HEK293 (cell line): ENCODE measurements at regions not wholly inside any gene's neighbourhood (a gene's known extent, or its start where the extent isn't known, plus 50 kb on each side); places are given as distances from the start of the nearest gene placed in this dataset.
A peak's percentile ranks its signal among the peaks of the same experiment; 100 is the strongest.

ENCODE experiments used
- CTCF ChIA-PET: fragments of 350-600 bp; formaldehyde crosslinking; extraction: SDS; loops from one replicate; lab custom pipeline; 2021; ENCODE audit warnings: antibody characterized with exemption; lab: Yijun Ruan, JAX
- POLR2A ChIA-PET: fragments of 300-600 bp; formaldehyde crosslinking; extraction: SDS; loops from one replicate; lab custom pipeline; 2020; ENCODE audit warnings: antibody characterized with exemption, inconsistent platforms; lab: Yijun Ruan, JAX
- H3K27ac ChIP-seq: fragments of 200-500 bp; sonication (Bioruptor generic); 2 replicates; pipeline ENCODE4 v1.5.1; 2014; ENCODE audit warnings: low read depth, low read length, control low read depth, inconsistent platforms; ENCODE audit errors: extremely low read depth
- H3K36me3 ChIP-seq, 2 experiments: fragments of 200-500 bp in 1 of 2; sonication (Bioruptor generic) in 1 of 2; 1 replicate in 1 of 2; 2 replicates in 1 of 2; pipeline ENCODE4 v1.5.1; 2014 to 2017; ENCODE audit warnings: inconsistent platforms in 2 of 2, low read length in 2 of 2; ENCODE audit not compliant: control insufficient read depth in 2 of 2, insufficient read depth in 1 of 2
- H3K4me1 ChIP-seq: fragments of 200-500 bp; sonication (Bioruptor generic); 2 replicates; pipeline ENCODE4 v1.5.1; 2014; ENCODE audit warnings: mild to moderate bottlenecking, low read length, inconsistent platforms; ENCODE audit not compliant: control insufficient read depth, insufficient read depth
- H3K4me3 ChIP-seq: 2 replicates; pipeline ENCODE4 v1.5.1; 2011; ENCODE audit warnings: low read depth, mild to moderate bottlenecking, control low read depth, low read length, moderate library complexity
- H3K9me3 ChIP-seq: fragments of 200-500 bp; sonication (Bioruptor generic); 2 replicates; pipeline ENCODE4 v1.5.1; 2014; ENCODE audit warnings: low read depth, low read length, inconsistent platforms; ENCODE audit not compliant: control insufficient read depth, insufficient read depth
- HIC1 ChIP-seq: fragments of 450-650 bp; formaldehyde crosslinking; IDR thresholded peaks from 2 replicates; pipeline ENCODE4 v1.5.1; 2016; ENCODE audit warnings: missing biosample characterization, missing genetic modification characterization
- KLF8 ChIP-seq: fragments of 450-650 bp; formaldehyde crosslinking; IDR thresholded peaks from 2 replicates; pipeline ENCODE4 v1.5.1; 2016; ENCODE audit warnings: missing biosample characterization, missing genetic modification characterization
- SETDB1 ChIP-seq: IDR thresholded peaks from one replicate; pipeline ENCODE4 v1.6.1; 2017; ENCODE audit warnings: mild to moderate bottlenecking, low read length, moderate library complexity, mixed read lengths; ENCODE audit not compliant: insufficient read length
- YY1 ChIP-seq: fragments of 450-650 bp; formaldehyde crosslinking; IDR thresholded peaks from 2 replicates; pipeline ENCODE4 v1.5.1; 2018; ENCODE audit warnings: missing biosample characterization, missing genetic modification characterization
- ZBTB21 ChIP-seq: fragments of 450-650 bp; formaldehyde crosslinking; IDR thresholded peaks from 2 replicates; pipeline ENCODE4 v1.5.1; 2017; ENCODE audit warnings: missing biosample characterization, missing genetic modification characterization
- ZNF121 ChIP-seq: fragments of 450-650 bp; formaldehyde crosslinking; IDR thresholded peaks from 2 replicates; pipeline ENCODE4 v1.5.1; 2016; ENCODE audit warnings: missing biosample characterization, missing genetic modification characterization
- ZNF133 ChIP-seq: fragments of 450-650 bp; formaldehyde crosslinking; IDR thresholded peaks from 2 replicates; pipeline ENCODE4 v1.5.1; 2016; ENCODE audit warnings: missing biosample characterization, missing genetic modification characterization
- ZNF2 ChIP-seq: fragments of 450-650 bp; formaldehyde crosslinking; IDR thresholded peaks from 2 replicates; pipeline ENCODE4 v1.5.1; 2016; ENCODE audit warnings: missing biosample characterization, missing genetic modification characterization
- ZNF274 ChIP-seq, 2 experiments: fragments of 200-500 bp in 1 of 2; fragments of 450-650 bp in 1 of 2; sonication (Bioruptor generic) in 1 of 2; formaldehyde crosslinking in 1 of 2; IDR thresholded peaks; 2 replicates each; pipeline versions ENCODE4 v1.5.1 to v1.6.1; 2014 to 2016; ENCODE audit warnings: borderline replicate concordance in 1 of 2, inconsistent platforms in 1 of 2, low read length in 1 of 2, missing biosample characterization in 1 of 2, missing genetic modification characterization in 1 of 2
- ZNF280D ChIP-seq: fragments of 450-650 bp; formaldehyde crosslinking; IDR thresholded peaks from 2 replicates; pipeline ENCODE4 v1.5.1; 2016; ENCODE audit warnings: missing biosample characterization, missing genetic modification characterization
- ZNF48 ChIP-seq: fragments of 450-650 bp; formaldehyde crosslinking; IDR thresholded peaks from 2 replicates; pipeline ENCODE4 v1.5.1; 2016; ENCODE audit warnings: missing biosample characterization, missing genetic modification characterization
- ZNF518A ChIP-seq: fragments of 450-650 bp; formaldehyde crosslinking; conservative IDR thresholded peaks from 2 replicates; pipeline ENCODE4 v1.5.1; 2016; ENCODE audit warnings: low read depth, missing biosample characterization, missing genetic modification characterization
- ZNF549 ChIP-seq: fragments of 450-650 bp; IDR thresholded peaks from 2 replicates; pipeline ENCODE4 v1.5.1; 2018; ENCODE audit warnings: missing biosample characterization, missing genetic modification characterization, mild to moderate bottlenecking, inconsistent platforms, moderate library complexity
- ZNF580 ChIP-seq: fragments of 450-650 bp; formaldehyde crosslinking; IDR thresholded peaks from 2 replicates; pipeline ENCODE4 v1.5.1; 2016; ENCODE audit warnings: missing biosample characterization, missing genetic modification characterization
- ZNF610 ChIP-seq: fragments of 450-650 bp; formaldehyde crosslinking; IDR thresholded peaks from 2 replicates; pipeline ENCODE4 v1.5.1; 2016; ENCODE audit warnings: missing biosample characterization, missing genetic modification characterization, borderline replicate concordance
- ZNF621 ChIP-seq: fragments of 450-650 bp; formaldehyde crosslinking; IDR thresholded peaks from 2 replicates; pipeline ENCODE4 v1.5.1; 2017; ENCODE audit warnings: missing biosample characterization, missing genetic modification characterization
- ZNF654 ChIP-seq: fragments of 450-650 bp; formaldehyde crosslinking; IDR thresholded peaks from 2 replicates; pipeline ENCODE4 v1.5.1; 2016; ENCODE audit warnings: low read depth, missing biosample characterization, missing genetic modification characterization
- ZNF785 ChIP-seq: fragments of 450-650 bp; formaldehyde crosslinking; IDR thresholded peaks from 2 replicates; pipeline ENCODE4 v1.5.1; 2016; ENCODE audit warnings: missing biosample characterization, missing genetic modification characterization

GRCh38 chr11:69970785-69971535 lies 107.2 kb upstream of the ANO1 start:
- no peaks in the 10 kb centered on the region for H3K36me3 ChIP-seq
- POLR2A ChIA-PET = no interaction called here
- H3K27ac ChIP-seq = no peak overlapping the region
- no peak overlapping the region for H3K4me3 ChIP-seq
- no peaks in the 10 kb centered on the region for H3K9me3 ChIP-seq
- CTCF ChIA-PET = no interaction called here
- no peaks in the 10 kb centered on the region for H3K4me1 ChIP-seq
- TF ChIP-seq ZNF549 (tag by site-specific recombination) (no peak), SETDB1 (peak; percentile 43)

GRCh38 chr11:69971741-69972140 lies 106.4 kb upstream of the ANO1 start:
- Histone ChIP-seq H3K9me3 (no peaks in the 10 kb centered on the region), H3K4me1 (no peaks in the 10 kb centered on the region), H3K36me3 (no peaks in the 10 kb centered on the region), H3K27ac (no peak overlapping the region), H3K4me3 (no peak overlapping the region)
- POLR2A ChIA-PET = no interaction called here
- TF ChIP-seq ZNF48 (tag by site-specific recombination) = no peak
- TF ChIP-seq ZNF610 (tag by site-specific recombination) = no peak
- no peak for TF ChIP-seq ZNF518A (tag by site-specific recombination)
- no peak for TF ChIP-seq ZNF133 (tag by site-specific recombination)
- no peak for TF ChIP-seq YY1 (tag by site-specific recombination)
- no peak for TF ChIP-seq ZNF121 (tag by site-specific recombination)
- CTCF ChIA-PET = interaction anchor here (0.5 kb wide), 1 partner anchor 27 kb away, joined by 3 read pairs; no protein-coding TSS in a partner anchor

- Histone ChIP-seq H3K4me3 (no peak overlapping the region), H3K9me3 (no peaks in the 10 kb centered on the region), H3K27ac (no peak overlapping the region), H3K4me1 (no peaks in the 10 kb centered on the region), H3K36me3 (no peaks in the 10 kb centered on the region)
- ChIA-PET POLR2A (no interaction called here), CTCF (no interaction called here)
- no peak for TF ChIP-seq ZNF580 (tag by site-specific recombination)
- no peak for TF ChIP-seq ZNF2
- no peak for TF ChIP-seq ZBTB21 (tag by site-specific recombination)
- no peak for TF ChIP-seq ZNF654 (tag by site-specific recombination)
- no peak for TF ChIP-seq KLF8 (tag by site-specific recombination)
- no peak for TF ChIP-seq ZNF785 (tag by site-specific recombination)
- TF ChIP-seq HIC1 = no peak
- TF ChIP-seq ZNF280D (tag by site-specific recombination) = no peak
- no peak for TF ChIP-seq ZNF274 (IDR thresholded peaks at IDR 0.05; ENCODE audit: low read length)
- TF ChIP-seq ZNF274 (tag by site-specific recombination; IDR thresholded peaks at IDR 0.05; ENCODE audit: borderline replicate concordance) = no peak
- TF ChIP-seq ZNF621 = no peak
These were observed 105.7 kb upstream of the ANO1 start for GRCh38 chr11:69972351-69972802.
